ENCODE measurements at regions not wholly inside any gene's neighbourhood (a gene's known extent, or its start where the extent isn't known, plus 50 kb on each side); places are given as distances from the start of the nearest gene placed in this dataset.

DNA sequence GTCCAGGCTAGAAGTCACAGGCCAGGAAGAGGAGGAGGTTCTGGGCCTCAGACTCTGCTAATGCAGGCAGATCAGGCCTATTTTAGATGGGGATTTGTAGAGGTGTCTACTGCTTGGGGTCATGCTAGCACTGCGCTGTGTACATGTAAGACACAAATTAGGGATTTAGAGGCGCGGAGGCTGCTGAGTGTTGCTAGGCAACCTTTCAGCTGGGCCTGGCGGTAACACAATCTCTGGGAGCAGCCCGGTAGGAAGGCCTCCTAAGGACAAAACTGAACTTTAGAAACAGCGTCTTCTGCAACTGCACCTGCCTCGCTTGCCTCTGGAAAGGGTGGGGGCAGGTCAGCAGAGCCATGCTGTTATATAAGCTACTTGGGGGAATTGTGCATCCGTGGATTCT, 147.9 kb downstream of the MACROH2A1 start:
- TF ChIP-seq EZH2 (IDR thresholded peaks at IDR 0.05; ENCODE audit: low read length), result no peak
- TF ChIP-seq, protein P1, sequence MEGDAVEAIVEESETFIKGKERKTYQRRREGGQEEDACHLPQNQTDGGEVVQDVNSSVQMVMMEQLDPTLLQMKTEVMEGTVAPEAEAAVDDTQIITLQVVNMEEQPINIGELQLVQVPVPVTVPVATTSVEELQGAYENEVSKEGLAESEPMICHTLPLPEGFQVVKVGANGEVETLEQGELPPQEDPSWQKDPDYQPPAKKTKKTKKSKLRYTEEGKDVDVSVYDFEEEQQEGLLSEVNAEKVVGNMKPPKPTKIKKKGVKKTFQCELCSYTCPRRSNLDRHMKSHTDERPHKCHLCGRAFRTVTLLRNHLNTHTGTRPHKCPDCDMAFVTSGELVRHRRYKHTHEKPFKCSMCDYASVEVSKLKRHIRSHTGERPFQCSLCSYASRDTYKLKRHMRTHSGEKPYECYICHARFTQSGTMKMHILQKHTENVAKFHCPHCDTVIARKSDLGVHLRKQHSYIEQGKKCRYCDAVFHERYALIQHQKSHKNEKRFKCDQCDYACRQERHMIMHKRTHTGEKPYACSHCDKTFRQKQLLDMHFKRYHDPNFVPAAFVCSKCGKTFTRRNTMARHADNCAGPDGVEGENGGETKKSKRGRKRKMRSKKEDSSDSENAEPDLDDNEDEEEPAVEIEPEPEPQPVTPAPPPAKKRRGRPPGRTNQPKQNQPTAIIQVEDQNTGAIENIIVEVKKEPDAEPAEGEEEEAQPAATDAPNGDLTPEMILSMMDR (optimal IDR thresholded peaks at IDR 0.05 in 1 of 3, IDR thresholded peaks at IDR 0.05 in 1 of 3, conservative IDR thresholded peaks at IDR 0.05 in 1 of 3; ENCODE audit: extremely low read depth in 1 of 3, insufficient read depth in 2 of 3, low read length in 3 of 3), result no peak
- Histone ChIP-seq H3K4me3 (ENCODE audit: control insufficient read depth in 2 of 3, extremely low read depth in 1 of 3, insufficient read depth in 2 of 3, low read depth in 1 of 3, low read length in 3 of 3) (no peak overlapping the region), H3K9me1 (ENCODE audit: control insufficient read depth, extremely low read depth, insufficient read depth, low read length) (no peaks in the 10 kb centered on the region), H3K79me2 (ENCODE audit: control insufficient read depth, insufficient read depth, low read length) (no peaks in the 10 kb centered on the region), H3K36me3 (ENCODE audit: control insufficient read depth in 2 of 2, extremely low read depth in 1 of 2, insufficient read depth in 2 of 2, low read length in 2 of 2) (no peaks in the 10 kb centered on the region), H4K20me1 (ENCODE audit: control insufficient read depth, extremely low read depth, insufficient read depth, low read length) (no peaks in the 10 kb centered on the region), H3K27me3 (ENCODE audit: control insufficient read depth, extremely low read depth, insufficient read depth, low read length) (no peaks in the 10 kb centered on the region), H2AFZ (ENCODE audit: control insufficient read depth, low read length) (no peak overlapping the region), H3K4me2 (ENCODE audit: control insufficient read depth, extremely low read depth, insufficient read depth, low read depth, low read length) (no peak overlapping the region), H3K9me3 (ENCODE audit: control insufficient read depth, low read depth, low read length) (no peaks in the 10 kb centered on the region), H3K27ac (ENCODE audit: control insufficient read depth, insufficient read depth, low read length) (no peak overlapping the region), H3K4me1 (ENCODE audit: control insufficient read depth, extremely low read depth, insufficient read depth, low read length) (peaks cover 21% of the 10 kb centered on the region), H3K9ac (ENCODE audit: control insufficient read depth, extremely low read depth, insufficient read depth, low read length) (no peak overlapping the region)
- no peak for DNase-seq (ENCODE audit: low read depth, low spot score)
- no peak for FAIRE-seq
- dilution Hi-C loops (cut with MboI; ENCODE audit: extremely low pct_ligation_motif_present, low sequenced_read_pairs), result no loop called here

DNA sequence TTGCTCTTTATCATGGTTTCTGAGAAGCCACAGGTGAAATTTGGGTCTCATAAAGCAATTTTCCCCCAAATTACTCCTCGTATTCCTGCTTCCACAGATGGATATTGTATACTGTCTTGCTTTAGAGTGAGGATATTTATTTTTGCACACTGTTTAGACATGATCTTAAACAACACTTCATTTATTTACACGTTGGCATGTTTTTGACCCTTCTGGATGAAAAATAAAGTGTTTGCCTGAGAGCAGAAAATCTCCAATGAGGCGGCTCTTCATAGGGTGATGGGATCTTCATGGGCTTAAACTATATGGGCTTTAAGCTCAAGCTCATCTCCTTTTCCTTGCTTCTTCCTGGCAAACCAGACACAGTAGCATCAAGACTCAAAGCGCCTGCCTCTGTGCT, 148.4 kb downstream of the MACROH2A1 start:
- no peaks in the 10 kb centered on the region for H3K79me2 ChIP-seq (ENCODE audit: control insufficient read depth, insufficient read depth, low read length)
- no peaks in the 10 kb centered on the region for H3K9me1 ChIP-seq (ENCODE audit: control insufficient read depth, extremely low read depth, insufficient read depth, low read length)
- TF ChIP-seq EZH2 (IDR thresholded peaks at IDR 0.05; ENCODE audit: low read length), result no peak
- TF ChIP-seq, protein P1 (optimal IDR thresholded peaks at IDR 0.05 in 1 of 3, IDR thresholded peaks at IDR 0.05 in 1 of 3, conservative IDR thresholded peaks at IDR 0.05 in 1 of 3; ENCODE audit: extremely low read depth in 1 of 3, insufficient read depth in 2 of 3, low read length in 3 of 3), result no peak
- no peak overlapping the region for H3K9ac ChIP-seq (ENCODE audit: control insufficient read depth, extremely low read depth, insufficient read depth, low read length)
- no peaks in the 10 kb centered on the region for H4K20me1 ChIP-seq (ENCODE audit: control insufficient read depth, extremely low read depth, insufficient read depth, low read length)
- no peak for DNase-seq (ENCODE audit: low read depth, low spot score)
- no peak overlapping the region for H3K27ac ChIP-seq (ENCODE audit: control insufficient read depth, insufficient read depth, low read length)
- H3K4me2 ChIP-seq (ENCODE audit: control insufficient read depth, extremely low read depth, insufficient read depth, low read depth, low read length), result no peak overlapping the region
- H3K4me1 ChIP-seq (ENCODE audit: control insufficient read depth, extremely low read depth, insufficient read depth, low read length), result peaks cover 25% of the 10 kb centered on the region
- dilution Hi-C loops (cut with MboI; ENCODE audit: extremely low pct_ligation_motif_present, low sequenced_read_pairs), result no loop called here
- no peaks in the 10 kb centered on the region for H3K9me3 ChIP-seq (ENCODE audit: control insufficient read depth, low read depth, low read length)
- no peak overlapping the region for H2AFZ ChIP-seq (ENCODE audit: control insufficient read depth, low read length)
- H3K27me3 ChIP-seq (ENCODE audit: control insufficient read depth, extremely low read depth, insufficient read depth, low read length), result no peaks in the 10 kb centered on the region
- no peak overlapping the region for H3K4me3 ChIP-seq (ENCODE audit: control insufficient read depth in 2 of 3, extremely low read depth in 1 of 3, insufficient read depth in 2 of 3, low read depth in 1 of 3, low read length in 3 of 3)
- no peak for FAIRE-seq
- no peaks in the 10 kb centered on the region for H3K36me3 ChIP-seq (ENCODE audit: control insufficient read depth in 2 of 2, extremely low read depth in 1 of 2, insufficient read depth in 2 of 2, low read length in 2 of 2)
